Adrenal gland (tissue), 9 donors: ENCODE measurements at regions not wholly inside any gene's neighbourhood (a gene's known extent, or its start where the extent isn't known, plus 50 kb on each side); places are given as distances from the start of the nearest gene placed in this dataset.

Source experiments
- DNase-seq, 7 donors: peaks; one replicate each; pipeline ENCODE4 v3.0.0-alpha.2; 2019 to 2020
- H3K27ac ChIP-seq, 5 donors: fragments of 200-600 bp; sonication (generic) in 4 of 5; 1 replicate in 3 of 5; 2 replicates in 2 of 5; pipeline versions ENCODE4 v1.5.1 to v1.8.0; 2016 to 2020; ENCODE audit warnings: mild to moderate bottlenecking in 1 of 5
- H3K27me3 ChIP-seq: fragments of 200-600 bp; 2 replicates; pipeline ENCODE4 v1.8.0; 2021
- H3K36me3 ChIP-seq, 2 donors: fragments of 200-600 bp; replicated peaks in 1 of 2; 1 replicate in 1 of 2; 2 replicates in 1 of 2; pipeline versions ENCODE4 v1.5.1 to v1.8.0; 2018 to 2022
- H3K4me1 ChIP-seq, 2 donors: fragments of 200-600 bp; replicated peaks in 1 of 2; 1 replicate in 1 of 2; 2 replicates in 1 of 2; pipeline versions ENCODE4 v1.5.1 to v1.8.0; 2018 to 2021
- H3K4me3 ChIP-seq, 4 donors: fragments of 200-600 bp; sonication (generic) in 3 of 4; one replicate each; pipeline ENCODE4 v1.5.1; 2016 to 2018
- H3K9me3 ChIP-seq, 3 donors: fragments of 200-600 bp; sonication (generic) in 1 of 3; replicated peaks in 1 of 3; 1 replicate in 2 of 3; 2 replicates in 1 of 3; pipeline versions ENCODE4 v1.5.1 to v1.8.0; 2016 to 2021
- CTCF ChIP-seq, 6 experiments: fragments of 450-650 bp in 4 of 6; fragments of 200-600 bp in 2 of 6; sonication (generic) in 1 of 6; IDR thresholded peaks; 1 replicate in 5 of 6; 2 replicates in 1 of 6; pipeline versions ENCODE4 v1.5.1 to v1.8.0; 2016 to 2021; ENCODE audit warnings: antibody characterized with exemption in 6 of 6, mild to moderate bottlenecking in 2 of 6, moderate library complexity in 1 of 6
- POLR2A ChIP-seq, 2 donors: fragments of 450-650 bp; IDR thresholded peaks; one replicate each; pipeline ENCODE4 v1.6.1; 2017; ENCODE audit warnings: antibody characterized with exemption in 2 of 2, mild to moderate bottlenecking in 2 of 2, moderate library complexity in 1 of 2
- WGBS, 4 donors: extraction: QIAGEN DNeasy Blood & Tissue Kit in 2 of 4; methylation state at CpG; one replicate each; pipeline versions ENCODE4 v1.1.5 to v1.1.7; 2013 to 2017; 5-methylcytosine and 5-hydroxymethylcytosine counted together
- intact Hi-C, 2 donors: fragments of 100-400 bp; cut with DNase I; formaldehyde crosslinking; loops; one replicate each; pipeline versions ENCODE4 v1.14.1 to v1.15.0; 2022 to 2023
- donor health status: healthy with polysubstance abuse.
- donor health status: Bipolar disorder and iron deficiency.
- donor health status: DM: yes; HTN: yes; CAD: no.
- donor health status: DM: no; HTN: no; CAD: no.
- donor health status: DM: no; HTN: no; CAD: no.

GRCh38 chr1:232405781-232406180, 224.2 kb downstream of the SIPA1L2 start:
- Histone ChIP-seq H3K9me3 (peaks cover 0 to 3% (median 0%) of the 10 kb centered on the region in 3 donors), H3K4me3 (no peak overlapping the region), H3K27me3 (no peaks in the 10 kb centered on the region), H3K4me1 (no peaks in the 10 kb centered on the region), H3K36me3 (peaks cover 0 to 8% of the 10 kb centered on the region in 2 donors), H3K27ac (no peak overlapping the region)
- TF ChIP-seq CTCF (IDR thresholded peaks at IDR 0.05) = no peak
- no peak for TF ChIP-seq POLR2A (IDR thresholded peaks at IDR 0.05)
- DNase-seq = no peak
- intact Hi-C loops = no loop called here

GRCh38 chr1:232404981-232405731, 224.8 kb downstream of the SIPA1L2 start:
- intact Hi-C loops = no loop called here
- H3K4me3 ChIP-seq = no peak overlapping the region
- 89 to 94% (median 91%) methylated on average over 3 of the region's 3 CpGs for WGBS, 4 donors
- H3K36me3 ChIP-seq = peaks cover 0 to 8% of the 10 kb centered on the region in 2 donors
- TF ChIP-seq POLR2A (IDR thresholded peaks at IDR 0.05) = no peak
- no peak for TF ChIP-seq CTCF (IDR thresholded peaks at IDR 0.05)
- H3K27me3 ChIP-seq = no peaks in the 10 kb centered on the region
- no peak overlapping the region for H3K27ac ChIP-seq
- H3K4me1 ChIP-seq = no peaks in the 10 kb centered on the region
- H3K9me3 ChIP-seq = peaks cover 0 to 3% (median 0%) of the 10 kb centered on the region in 3 donors
- DNase-seq = no peak

- TF ChIP-seq POLR2A (IDR thresholded peaks at IDR 0.05) = no peak
- TF ChIP-seq CTCF (IDR thresholded peaks at IDR 0.05) = no peak
- no peak overlapping the region for H3K27ac ChIP-seq
- peaks cover 0 to under 1% (median 0%) of the 10 kb centered on the region in 3 donors for H3K9me3 ChIP-seq
- no peak for DNase-seq
- peaks cover 0 to 8% of the 10 kb centered on the region in 2 donors for H3K36me3 ChIP-seq
- no peaks in the 10 kb centered on the region for H3K27me3 ChIP-seq
- 94 to 100% (median 98%) methylated on average over 2 to 3 of the region's 3 CpGs for WGBS, 4 donors
- H3K4me1 ChIP-seq = no peaks in the 10 kb centered on the region
- intact Hi-C loops = no loop called here
- no peak overlapping the region for H3K4me3 ChIP-seq
Measured at GRCh38 chr1:232404227-232404626, 225.7 kb downstream of the SIPA1L2 start.

GRCh38 chr1:232403017-232403714, 226.8 kb downstream of the SIPA1L2 start:
- Histone ChIP-seq H3K9me3 (no peaks in the 10 kb centered on the region), H3K27ac (no peak overlapping the region), H3K27me3 (no peaks in the 10 kb centered on the region), H3K4me1 (no peaks in the 10 kb centered on the region), H3K4me3 (no peak overlapping the region), H3K36me3 (peaks cover 0 to 8% of the 10 kb centered on the region in 2 donors)
- intact Hi-C loops = no loop called here
- 90 to 98% (median 94%) methylated on average over 3 to 9 of the region's 9 CpGs for WGBS, 4 donors
- TF ChIP-seq CTCF (IDR thresholded peaks at IDR 0.05) (no peak), POLR2A (IDR thresholded peaks at IDR 0.05) (no peak)
- no peak for DNase-seq
